NCI-H1417 treated with DMSO at 0.1 percent for 48 hours (cell line): ENCODE measurements at regions not wholly inside any gene's neighbourhood (a gene's known extent, or its start where the extent isn't known, plus 50 kb on each side); places are given as distances from the start of the nearest gene placed in this dataset.

ENCODE experiments used
- DNase-seq: peaks from one replicate; lab custom pipeline; 2025; lab: John Stamatoyannopoulos, UW

- no peak for DNase-seq
Measured at GRCh38 chr21:16587681-16588375, 858.0 kb downstream of the USP25 start.

- DNase-seq: peak; percentile 74
Measured at GRCh38 chr21:16588433-16588860, 858.7 kb downstream of the USP25 start.

- no peak for DNase-seq
Measured at GRCh38 chr21:16589006-16589898, 859.5 kb downstream of the USP25 start.

- no peak for DNase-seq
Measured at GRCh38 chr21:16590186-16590585, 860.4 kb downstream of the USP25 start.

- no peak for DNase-seq
Measured at GRCh38 chr21:16590641-16591292, 861.0 kb downstream of the USP25 start.

GRCh38 chr21:16592381-16592780 is 862.6 kb downstream of the USP25 start:
- no peak for DNase-seq

GRCh38 chr21:16594191-16594590 is 864.4 kb downstream of the USP25 start:
- DNase-seq: no peak

- no peak for DNase-seq
Measured at GRCh38 chr21:16596369-16596768, 866.6 kb downstream of the USP25 start.

GRCh38 chr21:16597753-16598152 is 868.0 kb downstream of the USP25 start:
- DNase-seq: no peak

GRCh38 chr21:16605597-16605996 is 875.8 kb downstream of the USP25 start:
- DNase-seq: no peak

GRCh38 chr21:16606271-16606670 is 876.5 kb downstream of the USP25 start:
- DNase-seq: no peak

- no peak for DNase-seq
Measured at GRCh38 chr21:16608209-16608830, 878.5 kb downstream of the USP25 start.

- DNase-seq: no peak
Measured at GRCh38 chr21:16619281-16619680, 889.5 kb downstream of the USP25 start.

- no peak for DNase-seq
Measured at GRCh38 chr21:16620786-16621320, 891.1 kb downstream of the USP25 start.

- no peak for DNase-seq
Measured at GRCh38 chr21:16624479-16625118, 888.2 kb upstream of the CXADR start.

- no peak for DNase-seq
Measured at GRCh38 chr21:16625491-16625890, 887.4 kb upstream of the CXADR start.

- DNase-seq: no peak
Measured at GRCh38 chr21:16633831-16634459, 878.9 kb upstream of the CXADR start.

- DNase-seq: no peak
Measured at GRCh38 chr21:16634515-16634914, 878.3 kb upstream of the CXADR start.

- no peak for DNase-seq
Measured at GRCh38 chr21:16640297-16641027, 872.4 kb upstream of the CXADR start.

GRCh38 chr21:16642353-16642752 is 870.5 kb upstream of the CXADR start:
- DNase-seq: no peak
